ENCODE measurements at regions not wholly inside any gene's neighbourhood (a gene's known extent, or its start where the extent isn't known, plus 50 kb on each side); places are given as distances from the start of the nearest gene placed in this dataset.

DNA sequence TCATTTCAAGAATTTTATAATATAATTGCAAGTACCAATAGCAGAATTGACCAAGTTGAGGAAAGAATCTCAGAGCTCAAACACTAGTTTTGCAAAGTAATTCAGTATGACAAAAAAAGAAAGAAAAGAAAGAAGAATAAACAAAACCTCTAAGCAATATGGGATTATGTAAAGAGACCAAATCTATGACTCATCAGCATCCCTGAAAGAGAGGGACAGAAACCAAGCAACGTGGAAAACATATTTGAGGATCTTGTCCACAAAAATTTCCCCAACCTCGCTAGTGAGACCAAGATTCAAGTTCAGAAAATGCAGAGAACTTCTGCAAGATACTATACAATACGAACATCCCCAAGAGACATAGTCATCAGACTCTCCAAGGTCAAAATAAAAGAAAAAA lies 203.7 kb upstream of the DDI1 start:
- POLR2A ChIA-PET (ENCODE audit: low non-redundant PET), result interaction anchor here (0.7 kb wide), 1 partner anchor 567 kb away, joined by 3 read pairs; no protein-coding TSS in a partner anchor
- TF ChIP-seq CTCF (conservative IDR thresholded peaks at IDR 0.05; ENCODE audit: low read depth, low read length) (no peak), EZH2 (IDR thresholded peaks at IDR 0.05; ENCODE audit: borderline replicate concordance, low read depth, low read length, poor library complexity, severe bottlenecking) (no peak)
- BruUV-seq (replicated peaks), result no TSS peak
- DNase-seq (ENCODE audit: low spot score), result no peak
- no peaks in the 10 kb centered on the region for H3K4me1 ChIP-seq (ENCODE audit: insufficient read depth, low read length, poor library complexity, severe bottlenecking)
- CTCF ChIA-PET, result no interaction called here
- H3K27ac ChIP-seq (ENCODE audit: low read depth, low read length, poor library complexity, severe bottlenecking), result no peak overlapping the region
- intact Hi-C loops (cut with micrococcal nuclease; ENCODE audit: unreplicated experiment), result no loop called here
- H3K27me3 ChIP-seq (replicated peaks; ENCODE audit: insufficient read depth, low read depth, low read length, poor library complexity), result no peaks in the 10 kb centered on the region
- no peaks in the 10 kb centered on the region for H3K36me3 ChIP-seq (ENCODE audit: insufficient read depth, low read length, poor library complexity, severe bottlenecking)
- peaks cover 3% of the 10 kb centered on the region for H3K9me3 ChIP-seq (ENCODE audit: low read depth, low read length, poor library complexity, severe bottlenecking)
- H3K4me3 ChIP-seq (ENCODE audit: low read depth, low read length, poor library complexity, severe bottlenecking), result no peak overlapping the region

DNA sequence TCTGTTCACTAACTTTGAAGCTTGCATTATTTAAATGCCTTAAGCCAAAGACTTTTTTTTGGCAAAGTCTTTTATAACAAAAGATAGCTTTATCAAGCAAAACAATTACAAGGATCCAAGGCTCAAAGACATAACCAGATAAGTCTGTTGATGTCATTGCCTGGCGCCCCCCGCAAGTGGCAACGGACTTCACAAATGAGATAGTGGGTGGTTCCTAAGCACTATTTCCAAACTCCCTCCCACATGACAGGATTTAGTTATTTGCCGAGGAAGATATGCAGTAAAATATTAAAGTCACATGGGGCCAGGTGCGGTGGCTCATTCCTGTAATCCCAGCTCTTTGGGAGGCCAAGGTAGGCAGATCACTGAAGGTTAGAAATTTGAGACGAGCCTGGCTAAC lies 194.2 kb upstream of the DDI1 start:
- H3K36me3 ChIP-seq (ENCODE audit: insufficient read depth, low read length, poor library complexity, severe bottlenecking), result no peaks in the 10 kb centered on the region
- no peak overlapping the region for H3K4me3 ChIP-seq (ENCODE audit: low read depth, low read length, poor library complexity, severe bottlenecking)
- H3K27ac ChIP-seq (ENCODE audit: low read depth, low read length, poor library complexity, severe bottlenecking), result no peak overlapping the region
- intact Hi-C loops (cut with micrococcal nuclease; ENCODE audit: unreplicated experiment), result no loop called here
- DNase-seq (ENCODE audit: low spot score), result no peak
- no peaks in the 10 kb centered on the region for H3K9me3 ChIP-seq (ENCODE audit: low read depth, low read length, poor library complexity, severe bottlenecking)
- no peaks in the 10 kb centered on the region for H3K27me3 ChIP-seq (replicated peaks; ENCODE audit: insufficient read depth, low read depth, low read length, poor library complexity)
- POLR2A ChIA-PET (ENCODE audit: low non-redundant PET), result no interaction called here
- no TSS peak for BruUV-seq (replicated peaks)
- no peak for TF ChIP-seq CTCF (conservative IDR thresholded peaks at IDR 0.05; ENCODE audit: low read depth, low read length)
- no peak for TF ChIP-seq EZH2 (IDR thresholded peaks at IDR 0.05; ENCODE audit: borderline replicate concordance, low read depth, low read length, poor library complexity, severe bottlenecking)
- CTCF ChIA-PET, result no interaction called here
- H3K4me1 ChIP-seq (ENCODE audit: insufficient read depth, low read length, poor library complexity, severe bottlenecking), result peaks cover 4% of the 10 kb centered on the region

- intact Hi-C loops (cut with micrococcal nuclease; ENCODE audit: unreplicated experiment), result no loop called here
- POLR2A ChIA-PET (ENCODE audit: low non-redundant PET), result no interaction called here
- no TSS peak for BruUV-seq (replicated peaks)
- H3K9me3 ChIP-seq (ENCODE audit: low read depth, low read length, poor library complexity, severe bottlenecking), result no peaks in the 10 kb centered on the region
- peaks cover 4% of the 10 kb centered on the region for H3K4me1 ChIP-seq (ENCODE audit: insufficient read depth, low read length, poor library complexity, severe bottlenecking)
- DNase-seq (ENCODE audit: low spot score), result peak; percentile 33
- H3K36me3 ChIP-seq (ENCODE audit: insufficient read depth, low read length, poor library complexity, severe bottlenecking), result no peaks in the 10 kb centered on the region
- no peak overlapping the region for H3K27ac ChIP-seq (ENCODE audit: low read depth, low read length, poor library complexity, severe bottlenecking)
- H3K4me3 ChIP-seq (ENCODE audit: low read depth, low read length, poor library complexity, severe bottlenecking), result no peak overlapping the region
- H3K27me3 ChIP-seq (replicated peaks; ENCODE audit: insufficient read depth, low read depth, low read length, poor library complexity), result no peaks in the 10 kb centered on the region
- CTCF ChIA-PET, result no interaction called here
- no peak for TF ChIP-seq EZH2 (IDR thresholded peaks at IDR 0.05; ENCODE audit: borderline replicate concordance, low read depth, low read length, poor library complexity, severe bottlenecking)
- no peak for TF ChIP-seq CTCF (conservative IDR thresholded peaks at IDR 0.05; ENCODE audit: low read depth, low read length)
Observed at GRCh38 chr11:103842795-103843194, 193.6 kb upstream of the DDI1 start.

Data from A673 (cell line).